ENCODE measurements at regions not wholly inside any gene's neighbourhood (a gene's known extent, or its start where the extent isn't known, plus 50 kb on each side); places are given as distances from the start of the nearest gene placed in this dataset.

GRCh38 chr3:20646425-20646824 is 460.4 kb upstream of the SGO1 start:
- H3K9me3 Mint-ChIP-seq = no peaks in the 10 kb centered on the region
- H3K36me3 Mint-ChIP-seq = no peaks in the 10 kb centered on the region
- CTCF ChIA-PET = no interaction called here
- no peak overlapping the region for H3K27ac Mint-ChIP-seq
- TF ChIP-seq SOX15 (CRISPR knock-in tag; IDR thresholded peaks at IDR 0.05) = no peak
- 0 out of 2 replicates have a peak, but pooled peaks cover 3% of the 10 kb centered on the region for H3K4me1 Mint-ChIP-seq
- no peaks in the 10 kb centered on the region for H3K27me3 Mint-ChIP-seq (ENCODE audit: low read depth)
- POLR2A ChIA-PET = no interaction called here
- ATAC-seq = no peak
- no peak for DNase-seq (ENCODE audit: low spot score)
- H3K4me3 Mint-ChIP-seq = no peak overlapping the region

GRCh38 chr3:20645340-20645739 is 459.3 kb upstream of the SGO1 start:
- Mint-ChIP-seq H3K4me1 (0 out of 2 replicates have a peak, but pooled peaks cover 3% of the 10 kb centered on the region), H3K27me3 (ENCODE audit: low read depth) (no peaks in the 10 kb centered on the region), H3K36me3 (no peaks in the 10 kb centered on the region), H3K4me3 (no peak overlapping the region), H3K27ac (no peak overlapping the region), H3K9me3 (no peaks in the 10 kb centered on the region)
- CTCF ChIA-PET = no interaction called here
- TF ChIP-seq USF2 (CRISPR knock-in tag; IDR thresholded peaks at IDR 0.05) (no peak), ZNF219 (CRISPR knock-in tag; IDR thresholded peaks at IDR 0.05; ENCODE audit: borderline replicate concordance) (no peak), E2F1 (CRISPR knock-in tag; IDR thresholded peaks at IDR 0.05) (no peak), CTCF (IDR thresholded peaks at IDR 0.05) (no peak), ATF2 (CRISPR knock-in tag; IDR thresholded peaks at IDR 0.05; ENCODE audit: borderline replicate concordance, low read depth) (no peak), RORB (CRISPR knock-in tag; IDR thresholded peaks at IDR 0.05) (no peak), ZBTB43 (CRISPR knock-in tag; IDR thresholded peaks at IDR 0.05) (no peak), CREB1 (CRISPR knock-in tag; IDR thresholded peaks at IDR 0.05) (no peak)
- DNase-seq (ENCODE audit: low spot score) (no peak), ATAC-seq (no peak)
- POLR2A ChIA-PET = no interaction called here

GRCh38 chr3:20637729-20638128 is 451.7 kb upstream of the SGO1 start:
- Mint-ChIP-seq H3K27ac (no peak overlapping the region), H3K27me3 (ENCODE audit: low read depth) (no peaks in the 10 kb centered on the region), H3K36me3 (no peaks in the 10 kb centered on the region), H3K9me3 (no peaks in the 10 kb centered on the region), H3K4me1 (no peaks in the 10 kb centered on the region), H3K4me3 (no peak overlapping the region)
- ATAC-seq (no peak), DNase-seq (ENCODE audit: low spot score) (no peak)
- CTCF ChIA-PET = no interaction called here
- TF ChIP-seq ZNF532 (CRISPR knock-in tag; IDR thresholded peaks at IDR 0.05; ENCODE audit: borderline replicate concordance) (no peak), NFYB (CRISPR knock-in tag; conservative IDR thresholded peaks at IDR 0.05; ENCODE audit: low read depth) (no peak), ATF3 (CRISPR knock-in tag; conservative IDR thresholded peaks at IDR 0.05) (no peak), ZNF423 (CRISPR knock-in tag; IDR thresholded peaks at IDR 0.05) (no peak), USF2 (CRISPR knock-in tag; IDR thresholded peaks at IDR 0.05) (no peak), SMAD3 (CRISPR knock-in tag; IDR thresholded peaks at IDR 0.05; ENCODE audit: borderline replicate concordance) (no peak), ZSCAN18 (CRISPR knock-in tag; IDR thresholded peaks at IDR 0.05) (no peak), TCF7 (CRISPR knock-in tag; IDR thresholded peaks at IDR 0.05; ENCODE audit: low read depth) (no peak)
- POLR2A ChIA-PET = no interaction called here
